ENCODE measurements at regions not wholly inside any gene's neighbourhood (a gene's known extent, or its start where the extent isn't known, plus 50 kb on each side); places are given as distances from the start of the nearest gene placed in this dataset.

DNA sequence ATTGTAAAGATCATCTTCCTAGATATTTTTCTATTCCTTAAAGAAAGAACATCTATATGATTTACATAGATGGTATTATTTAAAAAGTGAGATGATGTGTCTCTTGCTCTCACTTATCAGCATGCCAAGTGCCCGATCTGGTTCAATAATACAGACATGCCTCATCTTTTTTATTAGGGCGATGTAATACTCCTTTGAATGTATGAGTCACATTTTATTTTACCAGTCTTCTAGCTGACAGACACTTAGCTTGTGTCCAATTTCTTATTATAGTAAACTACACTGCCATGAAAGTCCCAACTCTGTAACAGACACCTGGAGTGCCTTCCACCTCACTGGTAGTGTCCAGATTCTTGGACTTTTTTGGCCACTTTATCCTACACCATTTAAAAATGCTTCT, 586.6 kb upstream of the BTBD3 start:
- DNase-seq = no peak

GRCh38 chr20:11332381-11332780, 585.3 kb upstream of the BTBD3 start:
- DNase-seq = no peak

- DNase-seq = no peak
These were observed 584.1 kb upstream of the BTBD3 start for GRCh38 chr20:11333634-11334033.

- no peak for DNase-seq
These were observed 580.1 kb upstream of the BTBD3 start for GRCh38 chr20:11337361-11338130.

- DNase-seq = no peak
These were observed 579.0 kb upstream of the BTBD3 start for GRCh38 chr20:11338496-11339306.

DNA sequence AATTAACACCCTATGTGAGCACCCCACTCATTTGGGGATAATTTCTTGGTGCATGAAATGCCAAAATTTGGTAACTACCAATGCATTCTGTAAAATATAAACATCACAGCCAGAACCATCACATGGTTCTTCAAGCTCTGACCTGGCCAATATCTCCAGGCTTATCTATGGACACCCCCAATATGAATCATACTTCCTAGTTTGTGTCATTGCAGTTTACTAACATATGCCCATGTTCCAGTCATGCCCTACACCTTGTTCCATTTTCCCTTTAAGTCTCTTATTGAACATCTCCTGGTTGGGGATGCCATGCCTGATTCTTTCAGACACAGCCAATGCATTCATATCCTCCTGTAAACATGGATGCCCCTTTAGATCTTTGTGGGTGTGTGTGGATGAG, 572.8 kb upstream of the BTBD3 start:
- no peak for DNase-seq

GRCh38 chr20:11347738-11348137, 570.0 kb upstream of the BTBD3 start:
- DNase-seq = no peak

GRCh38 chr20:11350126-11351005, 567.3 kb upstream of the BTBD3 start:
- DNase-seq = peak; percentile 12

GRCh38 chr20:11352041-11352440, 565.7 kb upstream of the BTBD3 start:
- DNase-seq = no peak

DNA sequence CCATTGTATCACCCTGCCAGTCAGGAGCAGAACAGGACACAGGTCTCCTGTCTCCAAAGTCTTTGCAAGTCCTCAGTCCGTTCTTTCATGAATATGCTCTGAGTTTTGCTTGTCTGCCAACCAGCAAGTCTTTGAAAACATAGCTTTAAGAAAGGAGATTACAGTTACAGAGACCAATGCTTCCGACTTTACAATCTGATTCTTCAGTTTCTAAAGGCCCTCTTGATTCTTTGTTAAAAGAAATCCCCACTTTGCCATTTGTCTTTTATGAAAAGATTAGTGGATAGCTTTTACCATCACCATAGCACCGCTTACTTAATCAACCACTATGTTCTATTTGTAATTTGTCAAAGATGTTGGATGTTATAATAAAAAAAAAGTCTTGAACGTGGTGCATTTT, 562.8 kb upstream of the BTBD3 start:
- DNase-seq = no peak

GRCh38 chr20:11355345-11355744, 562.3 kb upstream of the BTBD3 start:
- no peak for DNase-seq

GRCh38 chr20:11356061-11356460, 561.6 kb upstream of the BTBD3 start:
- no peak for DNase-seq

DNA sequence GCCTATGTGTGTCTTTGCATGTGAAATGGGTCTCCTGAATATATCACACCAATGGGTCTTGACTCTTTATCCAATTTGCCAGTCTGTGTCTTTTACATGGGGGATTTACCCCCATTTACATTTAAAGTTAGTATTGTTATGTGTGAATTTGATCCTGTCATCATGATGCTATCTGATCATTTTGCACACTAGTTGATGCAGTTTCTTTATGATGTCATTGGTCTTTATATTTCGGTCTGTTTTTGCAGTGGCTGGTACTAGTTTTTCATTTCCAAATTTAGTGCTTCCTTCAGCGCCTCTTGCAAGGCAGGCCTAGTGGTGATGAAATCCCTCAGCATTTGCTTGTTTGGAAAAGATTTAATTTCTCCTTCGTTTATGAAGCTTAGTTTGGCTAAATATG, 555.2 kb upstream of the BTBD3 start:
- no peak for DNase-seq

DNA sequence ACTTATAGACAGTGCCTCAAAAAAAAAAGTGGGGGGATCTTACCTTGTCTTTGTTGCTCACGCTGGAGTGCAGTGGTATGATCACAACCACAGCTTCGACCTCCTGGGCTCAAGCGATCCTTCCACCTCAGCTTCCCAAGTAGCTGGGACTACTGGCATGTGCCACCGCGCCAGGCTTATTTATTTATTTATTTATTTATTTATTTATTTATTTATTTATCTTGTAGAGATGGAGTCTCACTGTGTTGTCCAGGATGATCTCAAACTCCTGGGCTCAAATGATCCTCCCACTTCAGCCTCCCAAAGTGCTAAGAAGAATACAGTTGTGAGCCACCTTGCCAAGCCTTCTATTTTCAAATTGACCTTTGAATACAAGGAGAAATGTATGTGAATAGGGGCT, 553.0 kb upstream of the BTBD3 start:
- DNase-seq = no peak

DNA sequence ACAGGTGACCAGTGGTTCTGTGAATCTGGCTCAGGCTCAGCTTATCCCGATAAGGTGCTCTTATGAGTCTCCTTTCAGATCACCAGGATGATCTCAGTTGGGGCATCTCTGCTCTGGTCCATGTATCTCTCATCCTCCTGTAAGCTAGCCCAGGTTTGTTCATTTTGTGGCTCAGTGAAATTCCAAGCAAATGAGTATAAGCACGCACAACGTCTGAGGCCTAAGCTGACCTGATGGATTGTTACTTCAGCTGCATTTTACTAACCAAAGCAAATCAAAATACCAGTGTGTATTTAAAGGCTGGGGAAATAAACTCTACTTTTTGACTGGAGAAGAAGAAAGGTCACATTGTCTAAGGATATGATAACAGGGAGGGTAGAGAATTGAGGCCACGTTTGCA, 551.0 kb upstream of the BTBD3 start:
- no peak for DNase-seq

DNA sequence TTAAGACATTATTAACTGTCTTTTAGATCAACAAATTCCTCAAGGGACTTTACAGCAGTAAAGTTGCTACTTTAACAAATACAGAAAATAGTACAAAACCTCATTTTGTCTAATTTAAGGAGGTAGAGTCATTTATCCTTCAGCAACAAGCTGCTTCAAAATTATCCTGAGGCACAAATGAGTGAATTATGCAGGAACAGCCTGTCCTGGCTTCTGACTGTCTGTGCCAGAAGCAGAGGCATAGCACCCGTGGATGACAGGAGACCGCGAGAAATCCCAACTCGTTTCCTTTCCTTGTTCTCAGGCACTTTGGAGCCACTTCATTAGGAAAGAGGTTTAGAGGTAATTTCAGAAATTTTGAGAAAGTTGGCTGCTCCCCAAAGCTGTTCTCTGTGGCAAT, 549.2 kb upstream of the BTBD3 start:
- no peak for DNase-seq

GRCh38 chr20:11368965-11369711, 548.6 kb upstream of the BTBD3 start:
- DNase-seq = no peak

DNA sequence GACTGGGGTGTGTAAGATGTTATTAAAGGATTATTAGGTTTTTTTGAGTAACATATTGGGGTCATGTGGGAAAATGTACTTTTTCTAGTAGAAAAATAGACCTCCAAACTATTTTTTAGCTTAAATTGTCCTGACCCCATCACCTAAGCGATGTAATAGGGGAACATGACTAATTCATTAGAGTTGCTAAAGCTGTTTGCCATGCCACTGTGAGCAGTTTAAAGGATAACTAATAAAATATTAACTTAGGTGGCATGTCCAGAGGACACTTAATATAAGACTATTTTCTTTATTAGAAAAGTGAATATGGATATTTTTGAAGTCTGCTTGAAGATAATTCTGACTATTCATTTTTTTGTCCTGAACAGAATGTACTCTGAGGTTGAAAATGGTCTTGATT, 545.9 kb upstream of the BTBD3 start:
- DNase-seq = no peak

GRCh38 chr20:11372876-11373790, 544.6 kb upstream of the BTBD3 start:
- peak; percentile 5 for DNase-seq

- DNase-seq = no peak
These were observed 542.4 kb upstream of the BTBD3 start for GRCh38 chr20:11375335-11375734.

DNA sequence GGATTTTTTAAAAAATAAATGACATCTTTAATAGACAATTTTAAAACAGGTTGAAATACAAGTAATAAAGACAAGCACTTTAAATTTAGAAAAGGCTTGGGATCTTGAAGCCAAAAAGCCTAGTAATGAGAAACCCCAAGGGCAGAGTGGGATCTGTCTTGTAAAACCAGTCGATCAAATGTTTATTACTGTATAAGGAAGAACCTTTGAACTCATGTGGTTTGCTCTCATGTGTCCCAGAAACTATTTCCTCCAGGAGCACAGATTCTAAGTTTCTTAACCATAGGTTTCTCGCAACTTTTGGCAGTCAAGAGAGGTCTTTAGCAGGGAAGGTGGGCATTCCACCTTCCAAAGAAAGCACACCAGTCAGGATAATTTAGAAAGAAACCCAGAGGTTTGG, 541.7 kb upstream of the BTBD3 start:
- no peak for DNase-seq

GRCh38 chr20:11376420-11376819, 541.3 kb upstream of the BTBD3 start:
- no peak for DNase-seq
